GM23338 (cell line): ENCODE measurements at regions not wholly inside any gene's neighbourhood (a gene's known extent, or its start where the extent isn't known, plus 50 kb on each side); places are given as distances from the start of the nearest gene placed in this dataset.
A peak's percentile ranks its signal among the peaks of the same experiment; 100 is the strongest.

ENCODE experiments used
- ATAC-seq: fragments of 200-7000 bp; cut with Tn5 transposase; 3 replicates; pipeline ENCODE4 v1.9.1; 2020
- DNase-seq: peaks from one replicate; pipeline ENCODE4 v3.0.0-alpha.2; 2015; ENCODE audit warnings: low spot score
- H2AFZ ChIP-seq: fragments of 200-600 bp; sonication (generic); 2 replicates; pipeline ENCODE4 v1.8.0; 2016; ENCODE audit warnings: antibody characterized with exemption, mild to moderate bottlenecking, moderate library complexity
- H3F3A ChIP-seq: fragments of 200-600 bp; sonication (generic); replicated peaks from 2 replicates; pipeline ENCODE4 v1.8.0; 2017; ENCODE audit warnings: antibody characterized with exemption, mixed run types, low read depth
- H3K27ac ChIP-seq: fragments of 200-600 bp; sonication (generic); 2 replicates; pipeline ENCODE4 v1.6.1; 2016; ENCODE audit warnings: low read depth
- H3K27me3 ChIP-seq: fragments of 200-600 bp; sonication (generic); 2 replicates; pipeline ENCODE4 v1.8.0; 2016; ENCODE audit warnings: mild to moderate bottlenecking, mixed run types, moderate library complexity; ENCODE audit not compliant: insufficient read depth
- H3K36me3 ChIP-seq: fragments of 200-600 bp; sonication (generic); 2 replicates; pipeline ENCODE4 v1.8.0; 2016; ENCODE audit warnings: mild to moderate bottlenecking; ENCODE audit not compliant: insufficient read depth
- H3K4me1 ChIP-seq: fragments of 200-600 bp; sonication (generic); 2 replicates; pipeline ENCODE4 v1.8.0; 2016; ENCODE audit warnings: mild to moderate bottlenecking, moderate library complexity; ENCODE audit not compliant: insufficient read depth
- H3K4me2 ChIP-seq: fragments of 200-600 bp; sonication (generic); 2 replicates; pipeline ENCODE4 v1.7.1; 2017; ENCODE audit warnings: mixed run types
- H3K4me3 ChIP-seq: fragments of 200-600 bp; sonication (generic); 2 replicates; pipeline ENCODE4 v1.6.1; 2016; ENCODE audit warnings: mixed run types
- H3K79me2 ChIP-seq: fragments of 200-600 bp; sonication (generic); replicated peaks from 2 replicates; pipeline ENCODE4 v1.8.0; 2017; ENCODE audit warnings: mild to moderate bottlenecking; ENCODE audit not compliant: insufficient read depth
- H3K9me2 ChIP-seq: fragments of 200-600 bp; sonication (generic); 2 replicates; pipeline ENCODE4 v1.8.0; 2017; ENCODE audit not compliant: insufficient read depth
- H4K20me1 ChIP-seq: fragments of 200-600 bp; sonication (generic); replicated peaks from 2 replicates; pipeline ENCODE4 v1.8.0; 2017; ENCODE audit warnings: mild to moderate bottlenecking; ENCODE audit not compliant: insufficient read depth
- H3K27ac Mint-ChIP-seq: 2 replicates; pipeline ENCODE4 v1.8.0; 2020; ENCODE audit warnings: inconsistent platforms, mild to moderate bottlenecking, moderate library complexity, mixed read lengths
- H3K27me3 Mint-ChIP-seq: 3 replicates; pipeline ENCODE4 v1.8.0; 2022; ENCODE audit warnings: low read depth, mild to moderate bottlenecking, moderate library complexity, mixed read lengths, inconsistent platforms; ENCODE audit not compliant: insufficient read depth, poor library complexity
- H3K36me3 Mint-ChIP-seq: 3 replicates; pipeline ENCODE4 v1.8.0; 2021; ENCODE audit warnings: low read depth, mild to moderate bottlenecking, inconsistent platforms, moderate library complexity, mixed read lengths
- H3K4me1 Mint-ChIP-seq: 3 replicates; pipeline ENCODE4 v1.8.0; 2020; ENCODE audit warnings: mild to moderate bottlenecking, inconsistent platforms, mixed read lengths
- H3K4me3 Mint-ChIP-seq: 3 replicates; pipeline ENCODE4 v1.8.0; 2021; ENCODE audit warnings: moderate library complexity, mild to moderate bottlenecking, inconsistent platforms, mixed read lengths
- H3K9me3 Mint-ChIP-seq: 3 replicates; pipeline ENCODE4 v1.8.0; 2020; ENCODE audit warnings: moderate library complexity, mild to moderate bottlenecking, inconsistent platforms, mixed read lengths
- CREB1 ChIP-seq: fragments of 250-450 bp; sonication (Bioruptor Pico); IDR thresholded peaks from 2 replicates; pipeline ENCODE4 v1.5.0; 2020; ENCODE audit warnings: low read depth, mild to moderate bottlenecking, moderate library complexity
- CTCF ChIP-seq, 2 experiments: fragments of 200-600 bp in 1 of 2; sonication (generic) in 1 of 2; conservative IDR thresholded peaks; 2 replicates each; pipeline versions ENCODE4 v1.5.1 to v1.6.1; 2016 to 2017; ENCODE audit warnings: antibody characterized with exemption in 2 of 2, low read depth in 2 of 2, mild to moderate bottlenecking in 2 of 2, moderate library complexity in 1 of 2
- JUNB ChIP-seq: IDR thresholded peaks from one replicate; pipeline ENCODE4 v1.6.1; 2016; ENCODE audit warnings: antibody characterized with exemption; ENCODE audit not compliant: unreplicated experiment
- POLR2AphosphoS5 ChIP-seq: IDR thresholded peaks from 2 replicates; pipeline ENCODE4 v1.6.1; 2016; ENCODE audit warnings: antibody characterized with exemption, low read depth
- REST ChIP-seq: IDR thresholded peaks from one replicate; pipeline ENCODE4 v1.6.1; 2018; ENCODE audit warnings: antibody characterized with exemption; ENCODE audit not compliant: unreplicated experiment
- STAT1 ChIP-seq: IDR thresholded peaks from one replicate; pipeline ENCODE4 v1.6.1; 2016; ENCODE audit warnings: antibody characterized with exemption; ENCODE audit not compliant: unreplicated experiment
- ZNF114 ChIP-seq: fragments of 250-450 bp; sonication (Bioruptor Pico); IDR thresholded peaks from 2 replicates; pipeline ENCODE4 v1.5.0; 2020; ENCODE audit warnings: mild to moderate bottlenecking, moderate library complexity
- ZNF331 ChIP-seq: fragments of 250-450 bp; sonication (Bioruptor Pico); IDR thresholded peaks from 2 replicates; pipeline ENCODE4 v1.5.0; 2020; ENCODE audit warnings: low read depth, mild to moderate bottlenecking, moderate library complexity
- ZNF462 ChIP-seq: fragments of 250-450 bp; sonication (Bioruptor Pico); IDR thresholded peaks from 2 replicates; pipeline ENCODE4 v1.5.0; 2020; ENCODE audit warnings: mild to moderate bottlenecking, moderate library complexity

GRCh38 chr2:100722125-100722524, 97.8 kb upstream of the NPAS2 start (continued):
- TF ChIP-seq ZNF114: no peak
- no peak for TF ChIP-seq POLR2AphosphoS5

- no peak overlapping the region for H3K4me3 ChIP-seq
- no peak overlapping the region; the same call in 2 of the 3 replicates for H3K4me3 Mint-ChIP-seq
- DNase-seq (peak; percentile 21), ATAC-seq (peak; percentile 92)
- H3K27me3 Mint-ChIP-seq: peaks cover 4% of the 10 kb centered on the region
- H3K9me3 Mint-ChIP-seq: peaks cover 12% of the 10 kb centered on the region
- H4K20me1 ChIP-seq: no peaks in the 10 kb centered on the region
- no peak overlapping the region for H2AFZ ChIP-seq
- peak overlapping the region; percentile 47 for H3K27ac Mint-ChIP-seq
- H3K27me3 ChIP-seq: no peaks in the 10 kb centered on the region
- H3K27ac ChIP-seq: no peak overlapping the region
- peaks cover 21% of the 10 kb centered on the region for H3K4me1 Mint-ChIP-seq
- TF ChIP-seq CTCF (conservative IDR thresholded peaks at IDR 0.05; ENCODE audit: low read depth in 2 of 2) (no peak), ZNF331 (CRISPR knock-in tag) (no peak), JUNB (no peak), ZNF462 (CRISPR knock-in tag) (no peak), ZNF114 (no peak), STAT1 (no peak), CREB1 (CRISPR knock-in tag) (no peak), REST (no peak), POLR2AphosphoS5 (no peak)
- H3F3A ChIP-seq: no peaks in the 10 kb centered on the region
- H3K36me3 Mint-ChIP-seq: no peaks in the 10 kb centered on the region; the same call in 1 of the 3 replicates
- H3K9me2 ChIP-seq: no peaks in the 10 kb centered on the region
- no peaks in the 10 kb centered on the region for H3K79me2 ChIP-seq
- no peaks in the 10 kb centered on the region for H3K36me3 ChIP-seq
- H3K4me2 ChIP-seq: 0 out of 2 replicates have a peak overlapping the region, but pooled peaks have one; percentile 13
- H3K4me1 ChIP-seq: no peaks in the 10 kb centered on the region; the same call in 1 of the 2 replicates
Measured at GRCh38 chr2:100726866-100727265, 93.1 kb upstream of the NPAS2 start.
